Astrocyte (in vitro differentiated cells and primary cell): ENCODE measurements at regions not wholly inside any gene's neighbourhood (a gene's known extent, or its start where the extent isn't known, plus 50 kb on each side); places are given as distances from the start of the nearest gene placed in this dataset.
"Not testable (repeated sequence)": the region's sequence is repeated elsewhere in the genome, so short reads cannot be mapped to it uniquely, and the experiment has no call there.

Experiments
- DNase-seq: peaks from one replicate; pipeline ENCODE4 v3.0.0-alpha.2; 2010; ENCODE audit warnings: low read depth
- FAIRE-seq: peaks from 2 replicates; lab custom pipeline; 2011; peaks lifted over from hg19 to GRCh38; lab: Jason Lieb, UNC
- H2AFZ ChIP-seq: 2 replicates; pipeline ENCODE4 v1.6.0; 2012; ENCODE audit warnings: low read depth, low read length, inconsistent platforms
- H3K27ac ChIP-seq: 2 replicates; pipeline ENCODE4 v1.5.1; 2011; ENCODE audit warnings: low read depth, low read length, inconsistent platforms
- H3K27me3 ChIP-seq: 2 replicates; pipeline ENCODE4 v1.6.0; 2011; ENCODE audit warnings: low read length, inconsistent platforms; ENCODE audit not compliant: insufficient read depth
- H3K36me3 ChIP-seq: 2 replicates; pipeline ENCODE4 v1.5.1; 2011; ENCODE audit warnings: low read length, inconsistent platforms; ENCODE audit not compliant: insufficient read depth
- H3K4me1 ChIP-seq: 2 replicates; pipeline ENCODE4 v1.5.1; 2011; ENCODE audit warnings: low read length, inconsistent platforms; ENCODE audit not compliant: insufficient read depth
- H3K4me2 ChIP-seq: 2 replicates; pipeline ENCODE4 v1.6.0; 2012; ENCODE audit warnings: low read length, inconsistent platforms
- H3K4me3 ChIP-seq: 2 replicates; pipeline ENCODE4 v1.5.1; 2011; ENCODE audit warnings: low read depth, mild to moderate bottlenecking, low read length, inconsistent platforms; ENCODE audit not compliant: insufficient read depth
- H3K79me2 ChIP-seq: 2 replicates; pipeline ENCODE4 v1.6.0; 2012; ENCODE audit warnings: mild to moderate bottlenecking, low read length, inconsistent platforms; ENCODE audit not compliant: insufficient read depth
- H3K9ac ChIP-seq: 2 replicates; pipeline ENCODE4 v1.6.0; 2012; ENCODE audit warnings: mild to moderate bottlenecking, low read length, inconsistent platforms
- H3K9me3 ChIP-seq: 2 replicates; pipeline ENCODE4 v1.5.1; 2012; ENCODE audit warnings: low read depth, mild to moderate bottlenecking, low read length, inconsistent platforms; ENCODE audit not compliant: insufficient read depth
- H4K20me1 ChIP-seq: 2 replicates; pipeline ENCODE4 v1.6.0; 2012; ENCODE audit warnings: low read length, inconsistent platforms; ENCODE audit not compliant: insufficient read depth
- H3K27ac Mint-ChIP-seq: one replicate; pipeline ENCODE4 v1.8.0; 2021; ENCODE audit warnings: mild to moderate bottlenecking, mixed read lengths; ENCODE audit not compliant: unreplicated experiment
- H3K27me3 Mint-ChIP-seq: one replicate; pipeline ENCODE4 v1.8.0; 2021; ENCODE audit warnings: low read depth, mixed read lengths; ENCODE audit not compliant: unreplicated experiment
- H3K36me3 Mint-ChIP-seq: one replicate; pipeline ENCODE4 v1.8.0; 2021; ENCODE audit warnings: low read depth, mixed read lengths; ENCODE audit not compliant: unreplicated experiment
- H3K4me1 Mint-ChIP-seq: one replicate; pipeline ENCODE4 v1.8.0; 2021; ENCODE audit warnings: low read depth, mixed read lengths; ENCODE audit not compliant: unreplicated experiment
- H3K4me3 Mint-ChIP-seq: one replicate; pipeline ENCODE4 v1.8.0; 2021; ENCODE audit warnings: mild to moderate bottlenecking, moderate library complexity, mixed read lengths; ENCODE audit not compliant: unreplicated experiment
- H3K9me3 Mint-ChIP-seq: one replicate; pipeline ENCODE4 v1.8.0; 2021; ENCODE audit warnings: mild to moderate bottlenecking, mixed read lengths; ENCODE audit not compliant: unreplicated experiment
- CTCF ChIP-seq: IDR thresholded peaks from 2 replicates; pipeline ENCODE4 v1.5.1; 2011; ENCODE audit warnings: low read depth, mild to moderate bottlenecking, inconsistent platforms, low read length, moderate library complexity; ENCODE audit not compliant: insufficient read depth
- EZH2 ChIP-seq: IDR thresholded peaks from 2 replicates; pipeline ENCODE4 v1.6.1; 2012; ENCODE audit warnings: mild to moderate bottlenecking, low read length, inconsistent platforms; ENCODE audit not compliant: insufficient read depth

- H2AFZ ChIP-seq: no peak overlapping the region
- H3K79me2 ChIP-seq: no peaks in the 10 kb centered on the region
- no peak overlapping the region for H3K4me2 ChIP-seq
- H3K9ac ChIP-seq: no peak overlapping the region
- H3K36me3 Mint-ChIP-seq: no peaks in the 10 kb centered on the region
- H3K9me3 ChIP-seq: no peaks in the 10 kb centered on the region
- FAIRE-seq: no peak
- peaks cover 13% of the 10 kb centered on the region for H3K9me3 Mint-ChIP-seq
- peaks cover 6% of the 10 kb centered on the region for H3K4me1 Mint-ChIP-seq
- H3K27ac Mint-ChIP-seq: no peak overlapping the region
- no peak overlapping the region for H3K4me3 Mint-ChIP-seq
- H3K27me3 Mint-ChIP-seq: peaks cover 13% of the 10 kb centered on the region
- H3K27ac ChIP-seq: no peak overlapping the region
- peaks cover 4% of the 10 kb centered on the region for H3K4me1 ChIP-seq
- no peaks in the 10 kb centered on the region for H4K20me1 ChIP-seq
- H3K27me3 ChIP-seq: no peaks in the 10 kb centered on the region
- no peak for DNase-seq
- no peaks in the 10 kb centered on the region for H3K36me3 ChIP-seq
- H3K4me3 ChIP-seq: no peak overlapping the region
- TF ChIP-seq CTCF (no peak), EZH2 (no peak)
These were observed 68.9 kb downstream of the CYP26B1 start for GRCh38 chr2:72078773-72079172.

GRCh38 chr2:72077702-72078169 lies 69.9 kb downstream of the CYP26B1 start:
- Histone ChIP-seq H3K36me3 (no peaks in the 10 kb centered on the region), H2AFZ (no peak overlapping the region), H3K4me1 (peaks cover 4% of the 10 kb centered on the region), H3K27me3 (no peaks in the 10 kb centered on the region), H3K27ac (no peak overlapping the region), H4K20me1 (no peaks in the 10 kb centered on the region), H3K4me3 (no peak overlapping the region), H3K9ac (no peak overlapping the region), H3K9me3 (no peaks in the 10 kb centered on the region), H3K79me2 (no peaks in the 10 kb centered on the region), H3K4me2 (no peak overlapping the region)
- H3K27ac Mint-ChIP-seq: no peak overlapping the region
- DNase-seq: no peak
- no peak overlapping the region for H3K4me3 Mint-ChIP-seq
- TF ChIP-seq EZH2 (no peak), CTCF (no peak)
- FAIRE-seq: no peak
- no peaks in the 10 kb centered on the region for H3K36me3 Mint-ChIP-seq
- H3K4me1 Mint-ChIP-seq: peaks cover 6% of the 10 kb centered on the region
- H3K9me3 Mint-ChIP-seq: peaks cover 16% of the 10 kb centered on the region
- peaks cover 10% of the 10 kb centered on the region for H3K27me3 Mint-ChIP-seq

GRCh38 chr2:72073373-72073772 lies 74.3 kb downstream of the CYP26B1 start:
- not testable (repeated sequence) for H3K4me3 Mint-ChIP-seq, H3K4me1 Mint-ChIP-seq, H3K27ac ChIP-seq, H3K36me3 ChIP-seq, H3K27me3 Mint-ChIP-seq, H2AFZ ChIP-seq, H3K27ac Mint-ChIP-seq, DNase-seq, H3K27me3 ChIP-seq, H3K4me1 ChIP-seq, H3K4me3 ChIP-seq, H3K4me2 ChIP-seq, H3K9me3 ChIP-seq, FAIRE-seq, H3K36me3 Mint-ChIP-seq, H3K9ac ChIP-seq, H4K20me1 ChIP-seq, H3K79me2 ChIP-seq
- peaks cover 16% of the 10 kb centered on the region for H3K9me3 Mint-ChIP-seq

GRCh38 chr2:72064197-72064596 lies 83.5 kb downstream of the CYP26B1 start:
- not testable (repeated sequence) for H3K79me2 ChIP-seq, H3K27me3 ChIP-seq, H3K4me2 ChIP-seq, H3K27ac ChIP-seq, H3K4me1 Mint-ChIP-seq, H3K36me3 ChIP-seq, FAIRE-seq, H3K4me1 ChIP-seq, H3K9me3 Mint-ChIP-seq, H3K36me3 Mint-ChIP-seq, H3K4me3 Mint-ChIP-seq, H3K27me3 Mint-ChIP-seq, H3K9ac ChIP-seq, DNase-seq, H4K20me1 ChIP-seq, H3K27ac Mint-ChIP-seq, H3K9me3 ChIP-seq, H3K4me3 ChIP-seq, H2AFZ ChIP-seq
